ENCODE measurements at regions not wholly inside any gene's neighbourhood (a gene's known extent, or its start where the extent isn't known, plus 50 kb on each side); places are given as distances from the start of the nearest gene placed in this dataset.

- TF ChIP-seq EZH2 (IDR thresholded peaks at IDR 0.05) (no peak), POLR2AphosphoS5 (IDR thresholded peaks at IDR 0.05; ENCODE audit: borderline replicate concordance, low read depth, low read length) (no peak), FOXP2 (optimal IDR thresholded peaks at IDR 0.05; ENCODE audit: control extremely low read depth, extremely low read length, insufficient read depth) (no peak)
Observed at GRCh38 chr11:29405305-29405704, 611.5 kb downstream of the KCNA4 start.
